ENCODE measurements at regions not wholly inside any gene's neighbourhood (a gene's known extent, or its start where the extent isn't known, plus 50 kb on each side); places are given as distances from the start of the nearest gene placed in this dataset.

GRCh38 chr14:104288272-104288671 is 149.9 kb downstream of the KIF26A start:
- no TSS peak for BruUV-seq (replicated peaks)
- Histone ChIP-seq H3K27me3 (replicated peaks; ENCODE audit: control insufficient read depth, insufficient read depth, low read length) (no peaks in the 10 kb centered on the region), H3K36me3 (ENCODE audit: control insufficient read depth, insufficient read depth, low read length) (no peaks in the 10 kb centered on the region), H3K4me3 (ENCODE audit: low read depth, low read length) (no peak overlapping the region), H3K4me1 (no peaks in the 10 kb centered on the region), H3K9me3 (no peaks in the 10 kb centered on the region)
- Mint-ChIP-seq H3K4me1 (ENCODE audit: low read depth, unreplicated experiment) (no peaks in the 10 kb centered on the region), H3K9me3 (ENCODE audit: unreplicated experiment) (peaks cover 15% of the 10 kb centered on the region), H3K36me3 (ENCODE audit: insufficient read depth, unreplicated experiment) (no peaks in the 10 kb centered on the region), H3K27ac (ENCODE audit: unreplicated experiment) (no peak overlapping the region), H3K27me3 (ENCODE audit: insufficient read depth, unreplicated experiment) (no peaks in the 10 kb centered on the region), H3K4me3 (ENCODE audit: unreplicated experiment) (no peak overlapping the region)
- intact Hi-C loops (cut with micrococcal nuclease; ENCODE audit: unreplicated experiment): no loop called here
- no peak for DNase-seq
- no peak for TF ChIP-seq CTCF (IDR thresholded peaks at IDR 0.05; ENCODE audit: insufficient read depth in 1 of 2, low read depth in 1 of 2, low read length in 1 of 2, severe bottlenecking in 1 of 2, unreplicated experiment in 1 of 2)
- ChIA-PET CTCF (no interaction called here), POLR2A (no interaction called here)

- no peaks in the 10 kb centered on the region for H3K4me1 Mint-ChIP-seq (ENCODE audit: low read depth, unreplicated experiment)
These were observed 151.1 kb downstream of the KIF26A start for GRCh38 chr14:104289507-104289906.

GRCh38 chr14:104290058-104290667 is 151.8 kb downstream of the KIF26A start:
- no peaks in the 10 kb centered on the region for H3K36me3 Mint-ChIP-seq (ENCODE audit: insufficient read depth, unreplicated experiment)
- no peak overlapping the region for H3K4me3 ChIP-seq (ENCODE audit: low read depth, low read length)
- intact Hi-C loops (cut with micrococcal nuclease; ENCODE audit: unreplicated experiment): no loop called here
- POLR2A ChIA-PET: no interaction called here
- H3K36me3 ChIP-seq (ENCODE audit: control insufficient read depth, insufficient read depth, low read length): no peaks in the 10 kb centered on the region
- no peaks in the 10 kb centered on the region for H3K4me1 ChIP-seq
- CTCF ChIA-PET: no interaction called here
- H3K4me1 Mint-ChIP-seq (ENCODE audit: low read depth, unreplicated experiment): no peaks in the 10 kb centered on the region
- no peaks in the 10 kb centered on the region for H3K9me3 ChIP-seq
- no TSS peak for BruUV-seq (replicated peaks)
- H3K27me3 Mint-ChIP-seq (ENCODE audit: insufficient read depth, unreplicated experiment): peaks cover 4% of the 10 kb centered on the region
- H3K27ac Mint-ChIP-seq (ENCODE audit: unreplicated experiment): no peak overlapping the region
- H3K27me3 ChIP-seq (replicated peaks; ENCODE audit: control insufficient read depth, insufficient read depth, low read length): no peaks in the 10 kb centered on the region
- no peak for DNase-seq
- peaks cover 15% of the 10 kb centered on the region for H3K9me3 Mint-ChIP-seq (ENCODE audit: unreplicated experiment)
- H3K4me3 Mint-ChIP-seq (ENCODE audit: unreplicated experiment): no peak overlapping the region
- TF ChIP-seq CTCF (IDR thresholded peaks at IDR 0.05; ENCODE audit: insufficient read depth in 1 of 2, low read depth in 1 of 2, low read length in 1 of 2, severe bottlenecking in 1 of 2, unreplicated experiment in 1 of 2): no peak

More at GRCh38 chr14:104289507-104289906, 151.1 kb downstream of the KIF26A start:
- ChIA-PET CTCF (no interaction called here), POLR2A (no interaction called here)
- no peak for TF ChIP-seq CTCF (IDR thresholded peaks at IDR 0.05; ENCODE audit: insufficient read depth in 1 of 2, low read depth in 1 of 2, low read length in 1 of 2, severe bottlenecking in 1 of 2, unreplicated experiment in 1 of 2)
- peaks cover 4% of the 10 kb centered on the region for H3K27me3 Mint-ChIP-seq (ENCODE audit: insufficient read depth, unreplicated experiment)
- peaks cover 15% of the 10 kb centered on the region for H3K9me3 Mint-ChIP-seq (ENCODE audit: unreplicated experiment)
- no peak overlapping the region for H3K27ac Mint-ChIP-seq (ENCODE audit: unreplicated experiment)
- intact Hi-C loops (cut with micrococcal nuclease; ENCODE audit: unreplicated experiment): no loop called here
- no peak overlapping the region for H3K4me3 Mint-ChIP-seq (ENCODE audit: unreplicated experiment)
- Histone ChIP-seq H3K27me3 (replicated peaks; ENCODE audit: control insufficient read depth, insufficient read depth, low read length) (no peaks in the 10 kb centered on the region), H3K36me3 (ENCODE audit: control insufficient read depth, insufficient read depth, low read length) (no peaks in the 10 kb centered on the region), H3K4me1 (no peaks in the 10 kb centered on the region), H3K4me3 (ENCODE audit: low read depth, low read length) (no peak overlapping the region), H3K9me3 (no peaks in the 10 kb centered on the region)
- no peak for DNase-seq
- no peaks in the 10 kb centered on the region for H3K36me3 Mint-ChIP-seq (ENCODE audit: insufficient read depth, unreplicated experiment)
- BruUV-seq (replicated peaks): no TSS peak
